ENCODE measurements at regions not wholly inside any gene's neighbourhood (a gene's known extent, or its start where the extent isn't known, plus 50 kb on each side); places are given as distances from the start of the nearest gene placed in this dataset.

DNA sequence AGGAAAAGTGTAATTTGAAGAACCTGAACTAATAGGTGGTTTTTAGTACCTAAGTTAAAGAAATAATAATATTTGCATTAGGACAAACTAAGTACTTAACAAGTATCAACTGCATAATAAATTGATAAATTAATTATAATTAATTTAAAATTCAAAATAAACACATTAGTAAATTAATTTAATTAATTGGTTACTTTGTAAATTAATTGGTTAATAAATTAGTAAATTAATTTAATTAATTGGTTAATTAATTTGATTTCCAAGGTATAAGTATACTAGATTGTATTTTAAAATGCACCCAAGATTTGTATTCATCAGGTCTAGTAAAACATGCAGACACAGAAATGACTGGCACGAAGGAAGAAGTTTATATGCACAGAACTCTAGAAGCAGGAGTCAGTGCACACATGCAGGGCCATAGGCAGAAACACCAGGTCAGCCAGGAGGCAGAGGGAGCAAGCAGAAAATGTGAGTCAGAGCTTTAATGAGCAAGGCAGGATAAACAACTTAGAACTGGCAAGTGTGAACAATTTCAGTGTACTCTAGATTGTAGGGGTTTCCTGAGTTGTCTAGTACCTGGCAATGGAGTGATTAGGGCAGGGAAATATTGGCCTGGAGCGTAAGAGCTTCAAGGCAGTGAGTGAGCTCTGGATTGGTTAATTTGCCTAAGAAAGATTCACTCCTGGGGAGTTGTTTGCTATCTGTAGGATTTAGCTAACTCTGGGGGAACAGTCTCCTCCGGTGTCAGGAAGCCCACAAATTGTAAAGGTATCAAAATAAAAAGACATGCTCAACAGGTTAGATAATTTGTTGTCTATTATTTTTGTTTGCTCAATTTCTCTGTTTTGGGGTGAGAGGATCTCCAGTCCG, 665.7 kb downstream of the MRPL39 start:
- H3K4me1 Mint-ChIP-seq (ENCODE audit: low read depth, unreplicated experiment) = no peaks in the 10 kb centered on the region
- H3K36me3 Mint-ChIP-seq (ENCODE audit: insufficient read depth, unreplicated experiment) = no peaks in the 10 kb centered on the region
- CTCF ChIA-PET = no interaction called here
- H3K4me3 Mint-ChIP-seq (ENCODE audit: low read depth, unreplicated experiment) = no peak overlapping the region
- H3K27me3 Mint-ChIP-seq (ENCODE audit: unreplicated experiment) = no peaks in the 10 kb centered on the region
- TF ChIP-seq, protein P1, sequence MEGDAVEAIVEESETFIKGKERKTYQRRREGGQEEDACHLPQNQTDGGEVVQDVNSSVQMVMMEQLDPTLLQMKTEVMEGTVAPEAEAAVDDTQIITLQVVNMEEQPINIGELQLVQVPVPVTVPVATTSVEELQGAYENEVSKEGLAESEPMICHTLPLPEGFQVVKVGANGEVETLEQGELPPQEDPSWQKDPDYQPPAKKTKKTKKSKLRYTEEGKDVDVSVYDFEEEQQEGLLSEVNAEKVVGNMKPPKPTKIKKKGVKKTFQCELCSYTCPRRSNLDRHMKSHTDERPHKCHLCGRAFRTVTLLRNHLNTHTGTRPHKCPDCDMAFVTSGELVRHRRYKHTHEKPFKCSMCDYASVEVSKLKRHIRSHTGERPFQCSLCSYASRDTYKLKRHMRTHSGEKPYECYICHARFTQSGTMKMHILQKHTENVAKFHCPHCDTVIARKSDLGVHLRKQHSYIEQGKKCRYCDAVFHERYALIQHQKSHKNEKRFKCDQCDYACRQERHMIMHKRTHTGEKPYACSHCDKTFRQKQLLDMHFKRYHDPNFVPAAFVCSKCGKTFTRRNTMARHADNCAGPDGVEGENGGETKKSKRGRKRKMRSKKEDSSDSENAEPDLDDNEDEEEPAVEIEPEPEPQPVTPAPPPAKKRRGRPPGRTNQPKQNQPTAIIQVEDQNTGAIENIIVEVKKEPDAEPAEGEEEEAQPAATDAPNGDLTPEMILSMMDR (IDR thresholded peaks at IDR 0.05; ENCODE audit: unreplicated experiment) = no peak
- peaks cover 2% of the 10 kb centered on the region for H3K9me3 Mint-ChIP-seq (ENCODE audit: low read depth, unreplicated experiment)
- DNase-seq = no peak
- no peak overlapping the region for H3K27ac Mint-ChIP-seq (ENCODE audit: unreplicated experiment)
- intact Hi-C loops (cut with micrococcal nuclease; ENCODE audit: unreplicated experiment) = no loop called here
- BruUV-seq (replicated peaks) = no TSS peak

DNA sequence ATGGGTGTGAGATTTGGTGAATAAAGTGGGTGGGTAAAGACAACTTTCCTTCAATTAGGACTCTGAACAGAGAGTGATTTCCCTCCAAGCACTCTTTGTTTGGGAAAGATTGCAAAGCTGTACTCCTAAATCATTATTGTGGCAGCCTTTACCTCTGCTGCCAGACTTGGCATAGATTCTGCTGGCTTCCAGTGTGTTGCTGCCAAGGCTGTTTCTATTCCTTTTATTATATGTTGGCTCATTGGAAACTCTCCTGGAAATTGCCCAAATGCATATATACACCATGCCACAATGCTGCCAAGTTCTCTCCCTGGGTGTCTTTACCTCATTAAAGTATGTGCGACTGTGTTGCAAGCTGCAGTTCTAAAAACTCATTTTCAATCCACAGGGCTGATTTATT, 668.0 kb downstream of the MRPL39 start:
- TF ChIP-seq, protein P1 (IDR thresholded peaks at IDR 0.05; ENCODE audit: unreplicated experiment) = no peak

GRCh38 chr21:24938573-24938972, 668.7 kb downstream of the MRPL39 start:
- CTCF ChIA-PET = no interaction called here
- no peak overlapping the region for H3K27ac Mint-ChIP-seq (ENCODE audit: unreplicated experiment)

More for the DNA sequence above, 668.0 kb downstream of the MRPL39 start:
- DNase-seq = no peak
- Mint-ChIP-seq H3K4me1 (ENCODE audit: low read depth, unreplicated experiment) (no peaks in the 10 kb centered on the region), H3K4me3 (ENCODE audit: low read depth, unreplicated experiment) (no peak overlapping the region), H3K27ac (ENCODE audit: unreplicated experiment) (no peak overlapping the region), H3K36me3 (ENCODE audit: insufficient read depth, unreplicated experiment) (no peaks in the 10 kb centered on the region), H3K27me3 (ENCODE audit: unreplicated experiment) (no peaks in the 10 kb centered on the region), H3K9me3 (ENCODE audit: low read depth, unreplicated experiment) (peaks cover 2% of the 10 kb centered on the region)
- CTCF ChIA-PET = no interaction called here
- BruUV-seq (replicated peaks) = no TSS peak
- intact Hi-C loops (cut with micrococcal nuclease; ENCODE audit: unreplicated experiment) = no loop called here

DNA sequence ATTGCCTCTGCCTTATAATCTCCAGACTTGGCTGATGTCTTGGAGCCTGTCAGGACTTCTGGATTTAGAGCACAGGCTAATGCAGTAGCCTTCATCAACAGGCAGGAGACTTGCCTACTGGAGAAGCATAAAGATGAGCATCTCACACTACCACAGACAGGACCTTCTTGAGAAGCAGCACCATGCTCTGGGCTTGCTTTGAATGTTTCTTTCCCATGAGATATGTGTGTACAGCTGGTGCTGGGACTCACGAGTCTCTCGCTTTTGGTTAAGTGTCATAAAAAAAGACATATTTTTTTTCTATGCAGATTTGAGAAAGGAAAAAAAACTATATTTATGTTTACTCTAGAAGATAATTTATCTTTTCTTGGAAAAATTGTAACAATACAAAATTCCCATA, 671.3 kb downstream of the MRPL39 start:
- no TSS peak for BruUV-seq (replicated peaks)
- Mint-ChIP-seq H3K36me3 (ENCODE audit: insufficient read depth, unreplicated experiment) (no peaks in the 10 kb centered on the region), H3K4me1 (ENCODE audit: low read depth, unreplicated experiment) (no peaks in the 10 kb centered on the region), H3K4me3 (ENCODE audit: low read depth, unreplicated experiment) (no peak overlapping the region), H3K27me3 (ENCODE audit: unreplicated experiment) (no peaks in the 10 kb centered on the region), H3K27ac (ENCODE audit: unreplicated experiment) (no peak overlapping the region), H3K9me3 (ENCODE audit: low read depth, unreplicated experiment) (no peaks in the 10 kb centered on the region)
- DNase-seq = no peak
- CTCF ChIA-PET = no interaction called here
- intact Hi-C loops (cut with micrococcal nuclease; ENCODE audit: unreplicated experiment) = no loop called here
- TF ChIP-seq, protein P1 (IDR thresholded peaks at IDR 0.05; ENCODE audit: unreplicated experiment) = no peak

More at GRCh38 chr21:24938573-24938972, 668.7 kb downstream of the MRPL39 start:
- Mint-ChIP-seq H3K36me3 (ENCODE audit: insufficient read depth, unreplicated experiment) (no peaks in the 10 kb centered on the region), H3K9me3 (ENCODE audit: low read depth, unreplicated experiment) (peaks cover 2% of the 10 kb centered on the region), H3K4me1 (ENCODE audit: low read depth, unreplicated experiment) (no peaks in the 10 kb centered on the region), H3K27me3 (ENCODE audit: unreplicated experiment) (no peaks in the 10 kb centered on the region), H3K4me3 (ENCODE audit: low read depth, unreplicated experiment) (no peak overlapping the region)
- TF ChIP-seq, protein P1 (IDR thresholded peaks at IDR 0.05; ENCODE audit: unreplicated experiment) = no peak
- DNase-seq = no peak
- BruUV-seq (replicated peaks) = no TSS peak
- intact Hi-C loops (cut with micrococcal nuclease; ENCODE audit: unreplicated experiment) = no loop called here

All from Calu3 (cell line).